HG03103 (cell line): ENCODE measurements at regions not wholly inside any gene's neighbourhood (a gene's known extent, or its start where the extent isn't known, plus 50 kb on each side); places are given as distances from the start of the nearest gene placed in this dataset.

ENCODE experiments used
- ATAC-seq: cut with Tn5 transposase; IDR thresholded peaks from one replicate; pipeline ENCODE4 v1.9.1; 2021; ENCODE audit warnings: low read depth; ENCODE audit not compliant: unreplicated experiment

DNA sequence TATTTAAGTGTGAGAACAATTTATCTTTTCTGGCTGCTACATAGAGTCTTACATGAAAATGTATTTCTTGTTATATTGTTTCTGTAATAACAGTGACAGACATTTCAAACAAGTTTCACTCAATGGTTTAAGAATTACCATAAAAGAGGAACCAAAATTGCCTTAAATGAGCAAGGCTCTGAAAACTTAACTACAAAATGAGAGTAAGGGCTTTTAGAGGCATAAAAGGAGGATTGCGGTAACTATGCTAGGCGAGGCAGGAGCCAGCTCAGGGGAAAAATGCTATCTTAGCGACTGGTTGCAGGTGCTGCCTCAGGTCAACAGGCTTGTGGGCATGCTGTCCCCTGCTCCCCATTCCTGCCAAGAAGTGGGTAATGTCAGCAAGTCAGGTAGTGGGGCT lies 81.7 kb upstream of the MSI2 start:
- peak; percentile 85 for ATAC-seq

DNA sequence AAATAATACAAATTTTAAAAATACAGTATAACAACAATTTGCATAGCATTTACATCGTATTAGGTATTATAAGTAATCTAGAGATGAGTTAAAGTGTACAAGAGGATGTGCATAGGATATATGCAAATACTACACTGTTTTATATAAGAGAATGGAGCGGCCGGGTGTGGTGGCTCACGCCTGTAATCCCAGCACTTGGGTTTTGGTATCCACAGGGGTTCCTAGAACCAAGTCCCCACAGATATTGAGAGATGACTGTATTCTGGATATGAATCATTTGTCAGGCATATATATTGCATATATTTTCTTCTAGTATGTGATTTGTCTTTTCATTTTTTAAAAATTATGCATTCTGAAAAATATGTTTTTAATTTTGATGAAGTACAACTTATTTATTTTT lies 77.5 kb upstream of the MSI2 start:
- ATAC-seq, result no peak

DNA sequence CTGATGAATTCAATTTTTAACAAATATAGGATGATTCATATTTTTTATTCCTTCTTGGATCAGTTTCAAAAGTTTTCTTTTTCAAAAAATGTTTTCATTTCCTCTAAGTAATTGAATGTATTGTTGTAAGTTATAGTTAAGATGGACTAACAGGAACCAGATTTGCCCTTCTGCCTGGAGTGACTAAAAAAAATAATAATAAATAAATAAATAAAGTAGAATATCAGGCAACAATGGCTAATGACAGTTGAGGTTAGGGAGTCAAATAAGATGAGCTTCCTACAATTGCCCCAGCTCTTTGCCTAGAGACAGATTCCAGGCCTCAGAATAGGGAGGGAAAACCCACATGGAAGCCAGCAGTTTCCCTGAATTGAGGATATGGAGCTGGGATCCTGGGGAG lies 73.7 kb upstream of the MSI2 start:
- ATAC-seq, result no peak

DNA sequence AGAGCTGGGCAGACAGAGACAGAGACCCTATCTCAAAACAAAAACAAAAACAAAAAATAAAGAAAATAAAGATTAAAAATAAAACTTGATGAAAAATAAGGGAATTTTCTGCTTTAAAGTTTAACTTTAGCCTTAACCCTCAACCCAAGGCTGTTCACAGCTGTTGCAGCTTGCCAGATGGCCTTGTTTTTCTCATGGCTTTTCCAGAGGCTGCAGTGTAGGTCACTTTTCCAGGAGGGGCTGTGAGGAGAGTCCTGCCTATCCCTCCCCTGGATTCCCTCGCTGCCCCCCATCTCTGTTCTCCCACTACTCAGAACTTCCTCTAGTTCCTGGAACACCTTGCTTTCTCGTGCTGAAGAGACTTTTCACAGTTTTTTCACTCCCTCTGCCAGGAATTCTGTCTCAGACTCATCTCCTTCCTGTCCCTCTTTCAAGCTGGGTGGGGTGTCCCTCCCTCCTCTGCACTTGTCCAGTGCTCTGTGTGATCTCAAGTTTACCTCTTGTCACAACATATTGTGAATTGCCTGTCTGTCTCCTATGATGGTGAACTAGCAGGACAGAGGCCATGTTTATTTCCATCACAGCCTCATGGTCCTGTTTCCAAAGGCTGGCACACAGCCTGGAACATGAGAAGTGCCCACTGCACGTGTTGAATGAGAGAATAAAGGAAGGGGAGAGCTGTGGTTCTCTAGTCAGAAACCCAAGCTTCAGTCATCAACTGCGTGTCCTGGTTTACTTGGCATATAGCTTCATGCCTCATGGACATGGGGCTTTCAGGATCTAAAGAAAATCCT lies 69.9 kb upstream of the MSI2 start:
- no peak for ATAC-seq

DNA sequence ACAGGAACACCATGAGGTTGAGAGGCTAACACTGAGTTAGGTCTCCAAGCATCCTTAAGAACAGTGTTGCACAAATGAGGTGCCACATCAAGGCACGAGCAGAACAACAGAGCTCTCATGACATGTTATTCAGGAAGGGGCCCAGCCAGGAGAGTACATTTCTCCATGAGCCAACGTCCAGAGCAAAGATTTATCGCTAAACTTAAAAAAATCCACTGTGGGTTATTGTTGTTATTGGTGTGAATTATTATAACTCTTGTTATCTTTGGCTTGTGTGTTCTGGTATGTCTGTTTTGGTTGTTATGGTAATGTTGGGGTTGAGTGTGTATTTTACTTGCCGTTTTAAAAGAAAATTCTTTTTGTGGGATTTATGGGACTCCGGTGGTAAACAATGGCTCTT lies 68.9 kb upstream of the MSI2 start:
- ATAC-seq, result no peak

DNA sequence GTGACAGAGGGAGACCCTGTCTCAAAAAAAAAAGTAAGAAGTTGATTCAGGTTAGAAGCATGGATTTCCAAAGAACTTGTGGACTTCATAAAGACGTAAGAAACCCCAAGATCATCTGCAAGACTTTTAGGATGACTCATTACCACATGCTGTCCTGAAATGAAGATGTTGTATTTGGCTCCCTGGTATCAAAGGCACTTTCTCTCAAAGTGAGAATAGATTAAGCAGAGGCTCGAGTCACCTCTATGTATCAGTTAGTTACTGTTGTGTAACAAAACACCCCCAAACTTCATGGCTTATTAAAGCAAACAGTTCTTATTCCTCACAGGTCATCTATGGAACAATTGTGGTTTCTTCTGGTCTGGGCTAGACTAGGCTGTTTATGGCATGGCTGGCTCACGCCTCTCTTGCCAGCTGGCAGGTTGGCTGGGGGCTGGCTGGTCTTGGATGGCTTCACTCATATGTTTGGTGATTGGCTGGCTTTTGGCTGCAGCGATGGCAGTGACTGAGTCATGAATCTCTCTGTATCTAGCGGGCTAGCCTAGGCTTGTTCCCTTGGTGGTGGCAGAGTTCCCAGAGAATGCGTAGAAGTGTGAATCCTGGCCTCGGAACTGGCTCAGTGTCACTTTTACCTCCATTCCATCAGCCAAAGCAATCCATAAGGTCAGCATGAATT lies 60.4 kb upstream of the MSI2 start:
- ATAC-seq, result no peak

DNA sequence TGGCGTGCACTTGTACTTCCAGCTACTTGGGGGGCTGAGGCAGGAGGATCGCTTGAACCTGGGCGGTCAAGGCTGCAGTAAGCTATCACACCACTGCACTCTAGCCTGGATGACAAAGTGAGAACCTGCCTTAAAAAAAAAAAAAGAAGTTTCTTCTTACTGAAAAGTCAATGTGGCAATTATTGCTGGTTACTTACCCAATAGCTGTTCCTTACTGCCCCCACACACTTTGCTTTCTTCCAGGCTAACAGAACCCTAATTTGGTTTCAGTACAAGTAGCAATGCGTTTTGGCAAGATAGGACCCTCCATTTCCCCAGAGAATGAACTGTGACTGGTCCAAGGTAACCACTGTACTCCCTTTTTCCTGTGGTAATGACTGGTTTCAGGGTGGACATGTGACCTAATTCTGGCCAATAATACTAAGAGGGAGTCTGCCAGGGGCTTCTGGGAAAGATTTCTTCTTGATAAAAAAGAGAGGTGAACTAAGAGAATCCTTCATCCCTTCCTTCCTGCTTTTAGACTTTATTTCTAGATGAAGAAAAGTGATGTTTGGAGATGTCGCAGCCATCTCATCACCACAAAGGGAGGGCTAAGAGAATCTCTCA lies 58.8 kb upstream of the MSI2 start:
- ATAC-seq, result no peak

DNA sequence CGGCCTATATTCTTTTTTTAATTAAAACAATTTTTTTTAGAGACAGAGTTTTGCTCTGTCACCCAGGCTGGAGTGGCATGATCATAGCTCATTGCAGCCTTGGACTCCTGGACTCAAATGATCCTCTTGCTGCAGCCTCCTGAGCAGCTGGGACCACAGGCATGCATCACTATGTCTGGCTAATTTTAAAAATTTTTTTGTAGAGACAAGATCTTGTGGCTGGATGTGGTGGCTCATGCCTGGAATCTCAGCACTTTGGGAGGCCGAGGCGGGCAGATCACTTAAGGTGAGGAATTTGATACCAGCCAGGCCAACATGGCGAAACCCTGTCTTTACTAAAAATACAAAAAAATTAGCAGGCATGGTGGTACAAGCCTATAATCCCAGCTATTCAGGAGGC lies 54.8 kb upstream of the MSI2 start:
- no peak for ATAC-seq

DNA sequence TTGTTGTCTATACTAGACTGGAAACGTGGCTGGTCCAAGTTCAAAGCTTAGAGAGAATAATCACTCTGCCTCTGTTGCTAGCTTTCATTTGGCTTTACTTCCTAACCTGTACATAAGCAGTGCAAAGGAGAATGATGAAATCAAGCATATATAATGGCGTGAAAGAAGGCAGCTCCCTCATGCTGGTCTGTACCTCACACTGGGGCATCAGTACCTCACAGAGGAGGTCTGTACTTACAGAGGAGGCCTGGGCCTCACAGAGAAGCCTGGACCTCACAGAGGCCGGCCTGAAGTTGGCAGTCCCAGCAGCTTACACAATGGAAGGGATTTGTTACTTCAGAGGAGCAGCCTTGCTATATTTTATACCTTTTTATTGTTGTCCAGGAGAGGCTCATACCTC lies 53.3 kb upstream of the MSI2 start:
- ATAC-seq, result no peak
